Esophagus (tissue), 2 donors: ENCODE measurements at regions not wholly inside any gene's neighbourhood (a gene's known extent, or its start where the extent isn't known, plus 50 kb on each side); places are given as distances from the start of the nearest gene placed in this dataset.
"Not testable (repeated sequence)": the region's sequence is repeated elsewhere in the genome, so short reads cannot be mapped to it uniquely, and the experiment has no call there.

Experiments
- H3K27ac ChIP-seq, 2 donors: one replicate each; pipeline ENCODE4 v1.5.1; 2013; ENCODE audit warnings: low read depth in 2 of 2, mild to moderate bottlenecking in 2 of 2, inconsistent platforms in 1 of 2, low read length in 1 of 2, moderate library complexity in 1 of 2
- H3K27me3 ChIP-seq, 2 donors: one replicate each; pipeline ENCODE4 v1.6.1; 2013; ENCODE audit warnings: low read length in 2 of 2, control low read depth in 1 of 2, mild to moderate bottlenecking in 1 of 2; ENCODE audit not compliant: insufficient read depth in 2 of 2, control insufficient read depth in 1 of 2
- H3K36me3 ChIP-seq, 2 donors: one replicate each; pipeline ENCODE4 v1.6.1; 2013; ENCODE audit warnings: low read length in 1 of 2; ENCODE audit not compliant: control insufficient read depth in 2 of 2, insufficient read depth in 2 of 2
- H3K4me1 ChIP-seq, 2 donors: one replicate each; pipeline ENCODE4 v1.6.1; 2013; ENCODE audit warnings: low read length in 1 of 2; ENCODE audit not compliant: control insufficient read depth in 2 of 2, insufficient read depth in 2 of 2
- H3K4me3 ChIP-seq, 2 donors: one replicate each; pipeline ENCODE4 v1.5.1; 2013; ENCODE audit warnings: low read length in 2 of 2, mild to moderate bottlenecking in 2 of 2, low read depth in 1 of 2, moderate library complexity in 1 of 2
- H3K9me3 ChIP-seq, 2 donors: one replicate each; pipeline ENCODE4 v1.6.1; 2013; ENCODE audit warnings: mild to moderate bottlenecking in 2 of 2, low read depth in 1 of 2, low read length in 1 of 2, moderate library complexity in 1 of 2; ENCODE audit not compliant: control insufficient read depth in 2 of 2, insufficient read depth in 1 of 2
- WGBS, 2 donors: extraction: QIAGEN DNeasy Blood & Tissue Kit; methylation state at CpG; one replicate each; pipeline ENCODE4 v1.1.7; 2013; 5-methylcytosine and 5-hydroxymethylcytosine counted together
- donor health status: healthy with polysubstance abuse.
- donor health status: Bipolar disorder and iron deficiency.

DNA sequence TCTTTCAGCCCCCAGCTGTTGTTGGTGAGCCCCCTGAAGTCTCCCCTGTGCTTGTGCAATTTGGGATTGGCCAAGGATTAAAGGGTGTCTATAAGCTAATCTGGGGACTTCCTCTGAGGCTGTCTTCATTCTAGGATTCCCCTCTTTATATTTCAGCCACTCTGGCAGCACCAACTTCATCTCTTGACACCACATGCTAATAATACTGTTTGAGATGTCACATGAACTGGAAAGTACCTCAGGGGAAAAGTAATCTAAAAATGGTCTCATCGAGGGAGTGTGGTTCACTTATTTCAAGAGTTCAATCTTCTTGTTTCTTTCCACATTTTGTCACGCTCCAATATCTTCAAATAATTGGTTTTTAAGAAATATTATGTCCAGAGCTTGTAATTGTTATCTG, 279.2 kb upstream of the TMC3 start:
- WGBS, 2 donors = 77 to 81% methylated on average over 2 of the region's 2 CpGs
- Histone ChIP-seq H3K9me3 (peaks cover 0 to 10% of the 10 kb centered on the region in 2 donors), H3K4me3 (no peak overlapping the region), H3K4me1 (no peaks in the 10 kb centered on the region), H3K36me3 (no peaks in the 10 kb centered on the region), H3K27me3 (no peaks in the 10 kb centered on the region), H3K27ac (no peak overlapping the region)

DNA sequence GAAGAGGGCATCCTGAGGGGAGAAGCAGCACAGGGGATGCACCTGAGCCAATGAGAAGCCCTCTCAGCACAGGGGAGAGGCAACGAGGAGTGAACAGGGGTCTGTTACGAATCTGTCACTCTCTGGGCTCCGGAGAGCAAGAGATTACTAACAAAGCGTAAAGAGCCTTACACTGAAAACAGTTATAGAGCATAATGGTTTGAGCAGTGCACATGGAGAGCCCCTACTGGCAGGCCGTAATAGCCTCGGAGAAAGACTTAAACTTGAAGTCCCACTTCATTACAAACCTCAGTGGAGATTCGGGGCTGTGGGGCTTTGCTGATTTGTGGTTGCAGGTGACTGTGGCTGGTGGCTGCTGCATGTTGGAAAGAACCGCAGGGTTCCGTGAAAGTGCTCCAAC, 271.5 kb upstream of the TMC3 start:
- Histone ChIP-seq H3K27me3 (no peaks in the 10 kb centered on the region), H3K4me1 (no peaks in the 10 kb centered on the region), H3K36me3 (no peaks in the 10 kb centered on the region), H3K4me3 (no peak overlapping the region), H3K9me3 (no peaks in the 10 kb centered on the region), H3K27ac (no peak overlapping the region)
- WGBS, 2 donors = 84% methylated on average over 9 of the region's 9 CpGs

DNA sequence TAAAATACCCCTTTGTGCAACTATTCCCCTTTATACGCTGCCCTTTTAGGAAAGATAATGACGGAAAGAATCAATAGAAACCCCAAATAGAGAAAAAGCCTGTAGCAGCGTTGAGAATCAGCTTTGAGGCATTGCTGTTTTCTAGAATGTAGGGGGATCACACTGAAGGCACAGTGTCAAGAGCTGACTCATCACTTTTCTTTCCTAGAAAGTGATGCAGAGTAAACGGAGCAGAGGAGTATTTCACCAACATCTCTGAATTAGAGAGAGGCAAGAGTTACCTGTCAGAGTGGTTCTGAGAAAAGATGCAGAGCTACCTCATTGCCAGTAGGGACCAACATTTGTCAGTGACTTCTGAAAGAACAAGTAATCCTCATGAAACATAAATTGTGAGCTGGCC, 269.8 kb upstream of the TMC3 start:
- no peaks in the 10 kb centered on the region for H3K36me3 ChIP-seq
- 78 to 79% methylated on average over 4 of the region's 4 CpGs for WGBS, 2 donors
- H3K9me3 ChIP-seq = no peaks in the 10 kb centered on the region
- H3K27me3 ChIP-seq = peaks cover 0 to 2% of the 10 kb centered on the region in 2 donors
- no peak overlapping the region for H3K27ac ChIP-seq
- H3K4me3 ChIP-seq = no peak overlapping the region
- H3K4me1 ChIP-seq = no peaks in the 10 kb centered on the region

DNA sequence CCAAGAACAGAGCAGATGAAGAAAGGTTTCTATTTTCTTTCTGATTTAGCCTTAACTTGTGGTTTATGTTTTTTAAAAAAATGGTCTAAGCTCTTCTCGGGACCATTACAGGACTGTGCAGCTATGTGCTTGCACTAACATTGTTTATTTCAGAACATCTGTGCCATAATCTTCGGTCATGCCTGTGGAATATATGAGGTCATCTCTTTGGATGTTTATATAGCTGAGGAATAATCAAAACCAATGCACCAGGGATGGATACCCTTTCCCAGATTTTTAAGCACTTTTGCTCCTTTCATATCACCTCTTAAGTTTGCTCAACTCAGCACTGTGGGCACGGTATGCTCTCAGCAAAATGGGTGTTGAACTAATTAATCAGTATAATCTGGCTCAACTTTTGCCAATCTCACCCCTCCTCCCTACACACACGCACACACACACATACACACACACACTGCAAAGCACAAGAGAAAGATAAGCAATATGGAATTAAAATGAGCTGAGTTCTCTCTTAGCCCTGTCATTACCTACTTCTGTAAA, 268.5 kb upstream of the TMC3 start:
- Histone ChIP-seq H3K4me3 (no peak overlapping the region), H3K27ac (no peak overlapping the region), H3K9me3 (no peaks in the 10 kb centered on the region), H3K4me1 (no peaks in the 10 kb centered on the region), H3K27me3 (peaks cover 0 to 2% of the 10 kb centered on the region in 2 donors), H3K36me3 (no peaks in the 10 kb centered on the region)
- 56 to 61% methylated on average over 4 of the region's 4 CpGs for WGBS, 2 donors

DNA sequence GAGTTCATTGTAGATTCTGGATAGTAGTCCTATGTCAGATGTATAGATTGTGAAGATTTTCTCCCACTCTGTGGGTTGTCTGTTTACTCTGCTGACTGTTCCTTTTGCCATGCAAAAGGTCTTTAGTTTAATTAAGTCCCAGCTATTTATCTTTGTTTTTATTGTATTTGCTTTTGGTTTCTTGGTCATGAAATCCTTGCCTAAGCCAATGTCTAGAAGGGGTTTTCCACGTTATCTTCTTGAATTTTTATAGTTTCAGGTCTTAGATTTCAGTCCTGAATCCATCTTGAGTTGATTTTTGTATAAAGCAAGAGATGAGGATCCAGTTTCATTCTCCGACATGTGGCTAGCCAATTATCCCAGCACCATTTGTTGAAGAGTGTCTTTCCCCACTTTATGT, 262.1 kb upstream of the TMC3 start:
- not testable (repeated sequence) for H3K36me3 ChIP-seq, H3K27ac ChIP-seq, H3K4me1 ChIP-seq, H3K27me3 ChIP-seq, H3K9me3 ChIP-seq, H3K4me3 ChIP-seq
- 73 to 81% methylated on average over 2 of the region's 2 CpGs for WGBS, 2 donors

DNA sequence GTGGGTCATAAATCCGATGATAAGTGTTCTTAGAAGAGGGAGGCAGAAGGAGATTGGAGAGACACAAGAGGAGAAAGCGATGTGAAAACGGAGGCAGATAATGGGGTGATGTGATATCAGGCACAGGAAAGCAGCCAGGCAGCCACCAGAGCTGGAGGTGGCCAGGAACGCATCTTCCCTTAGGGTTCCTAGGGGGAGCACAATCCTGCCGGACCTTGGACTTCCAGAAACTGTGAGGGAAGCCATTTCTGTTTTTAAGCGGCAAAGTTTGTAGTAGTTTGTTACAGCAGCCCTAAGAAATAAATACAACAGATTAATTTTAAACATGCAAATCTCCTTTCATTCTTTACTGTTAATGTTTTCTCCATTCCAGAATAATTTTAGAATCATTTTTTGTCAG, 259.9 kb upstream of the TMC3 start:
- Histone ChIP-seq H3K4me3 (no peak overlapping the region), H3K36me3 (no peaks in the 10 kb centered on the region), H3K27ac (no peak overlapping the region), H3K4me1 (no peaks in the 10 kb centered on the region), H3K27me3 (no peaks in the 10 kb centered on the region), H3K9me3 (peaks cover 0 to under 1% of the 10 kb centered on the region in 2 donors)
- 77 to 82% methylated on average over 6 of the region's 6 CpGs for WGBS, 2 donors

DNA sequence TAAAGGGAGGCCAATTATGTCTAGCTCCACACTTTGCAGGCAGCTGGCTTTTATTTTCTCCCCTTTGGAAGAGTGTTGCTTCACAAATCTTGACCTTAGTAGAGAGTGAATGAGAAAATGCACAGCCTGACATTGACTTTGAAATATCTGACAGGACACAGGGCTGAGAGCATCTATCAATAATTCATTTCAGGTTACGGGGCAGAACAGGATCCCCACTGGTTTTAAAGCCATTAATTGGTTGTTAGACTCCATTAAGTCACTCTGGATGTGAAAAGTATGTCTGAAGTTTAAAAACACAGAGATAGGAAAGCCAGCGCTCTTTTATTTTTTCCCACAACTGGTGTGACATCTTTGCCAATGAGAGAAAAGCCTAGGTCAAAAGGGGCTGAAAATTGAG, 251.9 kb upstream of the TMC3 start:
- Histone ChIP-seq H3K9me3 (peaks cover 0 to 3% of the 10 kb centered on the region in 2 donors), H3K36me3 (no peaks in the 10 kb centered on the region), H3K4me3 (no peak overlapping the region), H3K27me3 (no peaks in the 10 kb centered on the region), H3K4me1 (no peaks in the 10 kb centered on the region), H3K27ac (no peak overlapping the region)
- WGBS, 2 donors = 79 to 83% methylated on average over 2 of the region's 2 CpGs

DNA sequence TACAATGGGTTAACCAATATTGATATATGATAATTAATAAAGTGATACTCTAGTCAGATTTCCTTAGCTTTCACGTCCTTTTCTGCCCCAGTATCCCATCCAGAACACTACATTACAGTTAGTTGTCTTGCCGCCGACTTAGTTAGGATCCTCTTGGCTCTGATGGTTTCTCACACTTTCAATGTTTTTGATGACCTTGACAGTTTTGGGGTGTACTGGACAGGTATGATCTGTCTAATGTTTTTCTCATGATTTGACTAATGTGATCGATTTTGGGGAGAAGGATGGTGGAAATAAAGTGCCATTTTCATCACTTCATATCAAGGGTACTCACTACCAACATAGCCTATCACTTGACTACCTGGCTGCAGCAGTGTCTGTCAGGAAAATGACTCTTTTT, 245.0 kb upstream of the TMC3 start:
- H3K36me3 ChIP-seq = no peaks in the 10 kb centered on the region
- no peak overlapping the region for H3K27ac ChIP-seq
- H3K4me3 ChIP-seq = no peak overlapping the region
- H3K27me3 ChIP-seq = no peaks in the 10 kb centered on the region
- 87 to 89% methylated on average over 4 of the region's 4 CpGs for whole genome bisulfite sequencing, 2 donors
- no peaks in the 10 kb centered on the region for H3K4me1 ChIP-seq
- H3K9me3 ChIP-seq = no peaks in the 10 kb centered on the region

DNA sequence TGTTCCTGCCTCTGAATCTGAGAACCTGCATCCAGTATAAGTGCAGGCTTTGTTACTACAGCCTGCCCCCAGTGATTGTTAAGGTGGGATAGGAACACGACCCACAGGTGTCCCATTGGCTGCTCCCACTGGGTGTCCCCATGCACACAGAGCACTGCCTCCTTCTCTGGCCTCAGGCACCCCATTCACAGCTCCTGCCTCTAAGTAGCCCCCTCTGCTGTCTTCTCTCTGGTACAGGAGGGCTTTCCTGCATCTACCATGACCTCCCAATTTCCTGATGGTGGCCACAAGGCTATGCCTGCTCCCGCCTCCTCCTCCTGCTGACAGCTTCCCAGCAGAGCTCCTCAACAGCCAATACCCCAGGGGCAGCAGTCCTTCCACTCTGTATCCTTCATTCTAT, 238.6 kb upstream of the TMC3 start:
- Histone ChIP-seq H3K27ac (no peak overlapping the region), H3K9me3 (no peaks in the 10 kb centered on the region), H3K36me3 (no peaks in the 10 kb centered on the region), H3K4me3 (no peak overlapping the region), H3K4me1 (no peaks in the 10 kb centered on the region), H3K27me3 (peaks cover 0 to 2% of the 10 kb centered on the region in 2 donors)
- WGBS, 2 donors = 73 to 90% methylated on average over 2 of the region's 2 CpGs

DNA sequence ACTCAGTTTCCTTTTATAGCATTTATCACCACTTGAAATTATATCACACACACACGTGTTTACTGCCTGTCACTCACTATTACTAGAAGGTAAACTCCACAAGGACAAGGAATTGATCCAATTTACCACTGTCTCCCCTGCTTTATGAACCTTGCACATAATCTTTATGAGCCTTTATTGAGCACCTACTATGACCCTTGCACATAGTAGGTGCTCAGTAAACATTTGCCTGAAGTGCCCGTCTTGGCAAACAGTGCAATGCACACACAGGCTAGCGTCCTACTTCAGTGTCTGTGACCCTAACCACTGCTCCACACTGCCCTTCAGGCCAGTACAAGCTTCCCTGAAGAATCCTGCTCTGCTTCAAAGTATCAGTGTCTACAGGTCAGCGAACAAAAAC, 237.7 kb upstream of the TMC3 start:
- 71 to 78% methylated on average over 4 of the region's 4 CpGs for WGBS, 2 donors
- Histone ChIP-seq H3K27me3 (peaks cover 0 to 2% of the 10 kb centered on the region in 2 donors), H3K4me3 (no peak overlapping the region), H3K27ac (no peak overlapping the region), H3K9me3 (no peaks in the 10 kb centered on the region), H3K36me3 (no peaks in the 10 kb centered on the region), H3K4me1 (no peaks in the 10 kb centered on the region)
